Transverse colon (tissue), 3 donors: ENCODE measurements at regions not wholly inside any gene's neighbourhood (a gene's known extent, or its start where the extent isn't known, plus 50 kb on each side); places are given as distances from the start of the nearest gene placed in this dataset.

Experiments
- CTCF ChIP-seq, 5 experiments: fragments of 200-600 bp in 3 of 5; fragments of 450-650 bp in 2 of 5; sonication (generic) in 3 of 5; IDR thresholded peaks; 1 replicate in 2 of 5; 2 replicates in 3 of 5; pipeline ENCODE4 v1.5.1; 2016 to 2017; ENCODE audit warnings: antibody characterized with exemption in 5 of 5, inconsistent platforms in 3 of 5, mild to moderate bottlenecking in 2 of 5, moderate library complexity in 1 of 5
- POLR2A ChIP-seq: fragments of 450-650 bp; IDR thresholded peaks from one replicate; pipeline ENCODE4 v1.6.1; 2016; ENCODE audit warnings: antibody characterized with exemption, mild to moderate bottlenecking, moderate library complexity

DNA sequence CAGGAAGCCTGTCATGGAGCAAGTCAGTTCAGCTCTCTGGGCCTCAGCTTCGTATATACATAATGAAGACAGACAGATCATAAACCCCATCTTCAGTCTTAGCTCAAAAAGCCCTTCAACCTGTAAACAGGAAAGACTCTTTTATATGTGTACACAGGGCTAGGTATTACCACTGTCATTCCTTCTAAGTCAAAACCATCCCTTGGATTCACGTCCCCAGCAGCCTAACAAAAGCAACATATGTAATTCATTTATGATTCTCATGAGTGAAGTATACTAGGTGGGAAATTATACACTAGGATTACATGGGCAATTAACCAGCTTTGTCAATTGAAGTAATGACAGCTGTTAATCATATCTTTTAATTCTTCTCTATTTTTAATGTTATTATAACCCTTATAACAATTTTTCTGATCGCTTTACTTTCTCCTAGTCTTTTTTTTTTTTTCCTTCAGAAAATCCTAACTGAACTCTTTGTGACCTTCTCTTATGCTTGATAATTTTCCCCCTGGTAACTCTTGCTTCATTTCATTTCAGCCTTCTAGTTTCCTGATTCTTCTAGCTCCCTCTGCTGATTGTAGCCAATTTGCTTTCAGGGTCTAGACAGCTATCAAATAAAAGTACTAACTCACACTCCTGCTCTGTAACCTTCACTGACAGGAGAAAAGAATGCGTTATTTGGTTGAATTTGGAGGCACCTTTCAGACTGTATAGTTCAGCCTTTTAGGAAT, 99.7 kb downstream of the RBM43 start:
- TF ChIP-seq CTCF (IDR thresholded peaks at IDR 0.05) (no peak), POLR2A (no peak)
